ENCODE measurements at regions not wholly inside any gene's neighbourhood (a gene's known extent, or its start where the extent isn't known, plus 50 kb on each side); places are given as distances from the start of the nearest gene placed in this dataset.

GRCh38 chr9:29043072-29043471 is 1469.8 kb upstream of the C9orf72 start:
- TF ChIP-seq, protein P1, sequence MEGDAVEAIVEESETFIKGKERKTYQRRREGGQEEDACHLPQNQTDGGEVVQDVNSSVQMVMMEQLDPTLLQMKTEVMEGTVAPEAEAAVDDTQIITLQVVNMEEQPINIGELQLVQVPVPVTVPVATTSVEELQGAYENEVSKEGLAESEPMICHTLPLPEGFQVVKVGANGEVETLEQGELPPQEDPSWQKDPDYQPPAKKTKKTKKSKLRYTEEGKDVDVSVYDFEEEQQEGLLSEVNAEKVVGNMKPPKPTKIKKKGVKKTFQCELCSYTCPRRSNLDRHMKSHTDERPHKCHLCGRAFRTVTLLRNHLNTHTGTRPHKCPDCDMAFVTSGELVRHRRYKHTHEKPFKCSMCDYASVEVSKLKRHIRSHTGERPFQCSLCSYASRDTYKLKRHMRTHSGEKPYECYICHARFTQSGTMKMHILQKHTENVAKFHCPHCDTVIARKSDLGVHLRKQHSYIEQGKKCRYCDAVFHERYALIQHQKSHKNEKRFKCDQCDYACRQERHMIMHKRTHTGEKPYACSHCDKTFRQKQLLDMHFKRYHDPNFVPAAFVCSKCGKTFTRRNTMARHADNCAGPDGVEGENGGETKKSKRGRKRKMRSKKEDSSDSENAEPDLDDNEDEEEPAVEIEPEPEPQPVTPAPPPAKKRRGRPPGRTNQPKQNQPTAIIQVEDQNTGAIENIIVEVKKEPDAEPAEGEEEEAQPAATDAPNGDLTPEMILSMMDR (IDR thresholded peaks at IDR 0.05): no peak
- no peak for TF ChIP-seq POLR2A (IDR thresholded peaks at IDR 0.05)

Measured in right lobe of liver (tissue), 4 donors.